HCT116 (cell line): ENCODE measurements at regions not wholly inside any gene's neighbourhood (a gene's known extent, or its start where the extent isn't known, plus 50 kb on each side); places are given as distances from the start of the nearest gene placed in this dataset.

Experiments
- CTCF ChIP-seq, 3 experiments: fragments of 200-600 bp in 1 of 3; sonication (generic) in 1 of 3; IDR thresholded peaks in 2 of 3; conservative IDR thresholded peaks in 1 of 3; 2 replicates each; pipeline ENCODE4 v1.5.1; 2012 to 2017; ENCODE audit warnings: low read depth in 2 of 3, low read length in 2 of 3, antibody characterized with exemption in 1 of 3, borderline replicate concordance in 1 of 3, control low read depth in 1 of 3, mild to moderate bottlenecking in 1 of 3, mixed read lengths in 1 of 3, mixed run types in 1 of 3, moderate library complexity in 1 of 3; ENCODE audit not compliant: insufficient read depth in 1 of 3
- ELF1 ChIP-seq: IDR thresholded peaks from 2 replicates; pipeline ENCODE4 v1.6.1; 2012; ENCODE audit warnings: low read depth, borderline replicate concordance
- POLR2A ChIP-seq: IDR thresholded peaks from 2 replicates; pipeline ENCODE4 v1.7.0; 2011; ENCODE audit warnings: borderline replicate concordance; ENCODE audit not compliant: insufficient read depth, insufficient read length; ENCODE audit errors: extremely low read depth
- POLR2AphosphoS5 ChIP-seq: IDR thresholded peaks from 2 replicates; pipeline ENCODE4 v1.6.1; 2011; ENCODE audit warnings: mild to moderate bottlenecking, low read depth, low read length, moderate library complexity
- RAD21 ChIP-seq: IDR thresholded peaks from 2 replicates; pipeline ENCODE4 v1.6.1; 2012; ENCODE audit warnings: low read depth, mild to moderate bottlenecking
- SP1 ChIP-seq: IDR thresholded peaks from 2 replicates; pipeline ENCODE4 v1.6.1; 2012; ENCODE audit warnings: low read depth
- ZFX ChIP-seq: fragments of 450-650 bp; IDR thresholded peaks from 2 replicates; pipeline ENCODE4 v1.6.1; 2017
- ZNF274 ChIP-seq: fragments of 200-500 bp; sonication (Bioruptor generic); IDR thresholded peaks from 2 replicates; pipeline ENCODE4 v1.6.1; 2014; ENCODE audit warnings: mild to moderate bottlenecking, low read depth, low read length, inconsistent platforms
- TF ChIP-seq, protein P1 (sequence below): IDR thresholded peaks from 2 replicates; pipeline ENCODE4 v1.6.1; 2012

- TF ChIP-seq, protein P1, sequence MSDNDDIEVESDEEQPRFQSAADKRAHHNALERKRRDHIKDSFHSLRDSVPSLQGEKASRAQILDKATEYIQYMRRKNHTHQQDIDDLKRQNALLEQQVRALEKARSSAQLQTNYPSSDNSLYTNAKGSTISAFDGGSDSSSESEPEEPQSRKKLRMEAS = no peak
- no peak for TF ChIP-seq RAD21
- no peak for TF ChIP-seq CTCF (IDR thresholded peaks at IDR 0.05 in 2 of 3, conservative IDR thresholded peaks at IDR 0.05 in 1 of 3; ENCODE audit: borderline replicate concordance in 1 of 3, insufficient read depth in 1 of 3, low read depth in 2 of 3, low read length in 2 of 3)
- no peak for TF ChIP-seq SP1
- no peak for TF ChIP-seq POLR2A
- TF ChIP-seq ZFX = no peak
- no peak for TF ChIP-seq ELF1
- no peak for TF ChIP-seq POLR2AphosphoS5
- no peak for TF ChIP-seq ZNF274
These were observed 127.1 kb downstream of the TFAP2B start for GRCh38 chr6:50945789-50946188.
